ENCODE measurements at regions not wholly inside any gene's neighbourhood (a gene's known extent, or its start where the extent isn't known, plus 50 kb on each side); places are given as distances from the start of the nearest gene placed in this dataset.
"Not testable (repeated sequence)": the region's sequence is repeated elsewhere in the genome, so short reads cannot be mapped to it uniquely, and the experiment has no call there.

- TF ChIP-seq CTCF, POLR2AphosphoS5, POLR2A, EP300 (IDR thresholded peaks at IDR 0.05): not testable (repeated sequence)
Observed at GRCh38 chr16:29158031-29158784, 173.4 kb downstream of the LAT start.
